Sigmoid colon (tissue), 6 donors: ENCODE measurements at regions not wholly inside any gene's neighbourhood (a gene's known extent, or its start where the extent isn't known, plus 50 kb on each side); places are given as distances from the start of the nearest gene placed in this dataset.

Source experiments
- DNase-seq: peaks from one replicate; pipeline ENCODE4 v3.0.0-alpha.2; 2019
- H3K27ac ChIP-seq, 4 donors: fragments of 200-600 bp; sonication (generic); one replicate each; pipeline ENCODE4 v1.5.1; 2016 to 2019; ENCODE audit warnings: mild to moderate bottlenecking in 1 of 4
- H3K27me3 ChIP-seq, 3 donors: fragments of 200-600 bp; sonication (generic); one replicate each; pipeline ENCODE4 v1.5.1; 2019; ENCODE audit warnings: mild to moderate bottlenecking in 1 of 3
- H3K36me3 ChIP-seq, 4 donors: fragments of 200-600 bp; sonication (generic); one replicate each; pipeline ENCODE4 v1.5.1; 2016 to 2019
- H3K4me1 ChIP-seq, 4 donors: fragments of 200-600 bp; sonication (generic); one replicate each; pipeline ENCODE4 v1.5.1; 2017 to 2019
- H3K4me3 ChIP-seq, 4 donors: fragments of 200-600 bp; sonication (generic); one replicate each; pipeline ENCODE4 v1.5.1; 2017 to 2019; ENCODE audit warnings: mild to moderate bottlenecking in 2 of 4, moderate library complexity in 1 of 4
- H3K9me3 ChIP-seq, 4 donors: fragments of 200-600 bp in 3 of 4; sonication (generic) in 3 of 4; one replicate each; pipeline versions ENCODE4 v1.5.1 to v1.6.1; 2013 to 2019
- EP300 ChIP-seq, 4 donors: sonication (generic); formaldehyde crosslinking; IDR thresholded peaks; one replicate each; pipeline ENCODE4 v1.6.1; 2017; ENCODE audit warnings: antibody characterized with exemption in 4 of 4
- POLR2A ChIP-seq, 2 donors: fragments of 450-650 bp; IDR thresholded peaks; one replicate each; pipeline ENCODE4 v1.6.1; 2016; ENCODE audit warnings: antibody characterized with exemption in 2 of 2, mild to moderate bottlenecking in 2 of 2, moderate library complexity in 2 of 2
- POLR2AphosphoS5 ChIP-seq, 4 donors: sonication (generic); formaldehyde crosslinking; IDR thresholded peaks; one replicate each; pipeline ENCODE4 v1.6.1; 2017; ENCODE audit warnings: antibody characterized with exemption in 4 of 4
- WGBS, 2 donors: extraction: QIAGEN DNeasy Blood & Tissue Kit; methylation state at CpG; one replicate each; pipeline ENCODE4 v1.1.7; 2013; 5-methylcytosine and 5-hydroxymethylcytosine counted together
- intact Hi-C: fragments of 100-400 bp; cut with DNase I; formaldehyde crosslinking; loops from one replicate; pipeline ENCODE4 v1.15.1; 2023
- TF ChIP-seq, protein P1 (sequence below), 4 experiments: fragments of 450-650 bp in 3 of 4; fragments of 200-600 bp in 1 of 4; IDR thresholded peaks; one replicate each; pipeline ENCODE4 v1.5.1; 2016 to 2019; ENCODE audit warnings: antibody characterized with exemption in 4 of 4, mild to moderate bottlenecking in 3 of 4, moderate library complexity in 2 of 4
- donor health status: healthy with polysubstance abuse.
- donor health status: healthy.

GRCh38 chr11:76728227-76728626 is 54.9 kb upstream of the TSKU start:
- Histone ChIP-seq H3K9me3 (no peaks in the 10 kb centered on the region), H3K27ac (no peak overlapping the region), H3K4me1 (no peaks in the 10 kb centered on the region), H3K4me3 (no peak overlapping the region), H3K36me3 (no peaks in the 10 kb centered on the region), H3K27me3 (peaks cover 0 to 5% (median 0%) of the 10 kb centered on the region in 3 donors)
- TF ChIP-seq POLR2A (IDR thresholded peaks at IDR 0.05), result no peak
- TF ChIP-seq EP300 (IDR thresholded peaks at IDR 0.05), result no peak
- TF ChIP-seq POLR2AphosphoS5 (IDR thresholded peaks at IDR 0.05), result no peak
- TF ChIP-seq, protein P1, sequence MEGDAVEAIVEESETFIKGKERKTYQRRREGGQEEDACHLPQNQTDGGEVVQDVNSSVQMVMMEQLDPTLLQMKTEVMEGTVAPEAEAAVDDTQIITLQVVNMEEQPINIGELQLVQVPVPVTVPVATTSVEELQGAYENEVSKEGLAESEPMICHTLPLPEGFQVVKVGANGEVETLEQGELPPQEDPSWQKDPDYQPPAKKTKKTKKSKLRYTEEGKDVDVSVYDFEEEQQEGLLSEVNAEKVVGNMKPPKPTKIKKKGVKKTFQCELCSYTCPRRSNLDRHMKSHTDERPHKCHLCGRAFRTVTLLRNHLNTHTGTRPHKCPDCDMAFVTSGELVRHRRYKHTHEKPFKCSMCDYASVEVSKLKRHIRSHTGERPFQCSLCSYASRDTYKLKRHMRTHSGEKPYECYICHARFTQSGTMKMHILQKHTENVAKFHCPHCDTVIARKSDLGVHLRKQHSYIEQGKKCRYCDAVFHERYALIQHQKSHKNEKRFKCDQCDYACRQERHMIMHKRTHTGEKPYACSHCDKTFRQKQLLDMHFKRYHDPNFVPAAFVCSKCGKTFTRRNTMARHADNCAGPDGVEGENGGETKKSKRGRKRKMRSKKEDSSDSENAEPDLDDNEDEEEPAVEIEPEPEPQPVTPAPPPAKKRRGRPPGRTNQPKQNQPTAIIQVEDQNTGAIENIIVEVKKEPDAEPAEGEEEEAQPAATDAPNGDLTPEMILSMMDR (IDR thresholded peaks at IDR 0.05), result no peak
- 93 to 98% methylated on average over 1 of the region's 1 CpG for WGBS, 2 donors
- intact Hi-C loops, result loop anchor here (2.0 kb wide), 1 partner anchor 189 kb away; no protein-coding TSS in a partner anchor
- no peak for DNase-seq

- Histone ChIP-seq H3K9me3 (no peaks in the 10 kb centered on the region), H3K36me3 (no peaks in the 10 kb centered on the region), H3K4me1 (no peaks in the 10 kb centered on the region), H3K4me3 (no peak overlapping the region), H3K27ac (no peak overlapping the region), H3K27me3 (peaks cover 0 to 4% (median 0%) of the 10 kb centered on the region in 3 donors)
- intact Hi-C loops, result loop anchor here (2.0 kb wide), 1 partner anchor 188 kb away; no protein-coding TSS in a partner anchor
- 87 to 91% methylated on average over 1 of the region's 1 CpG for WGBS, 2 donors
- TF ChIP-seq POLR2AphosphoS5 (IDR thresholded peaks at IDR 0.05), result no peak
- no peak for TF ChIP-seq POLR2A (IDR thresholded peaks at IDR 0.05)
- TF ChIP-seq EP300 (IDR thresholded peaks at IDR 0.05), result no peak
- TF ChIP-seq, protein P1 (IDR thresholded peaks at IDR 0.05), result no peak
- DNase-seq, result no peak
These were observed 54.4 kb upstream of the TSKU start for GRCh38 chr11:76728778-76729177.

DNA sequence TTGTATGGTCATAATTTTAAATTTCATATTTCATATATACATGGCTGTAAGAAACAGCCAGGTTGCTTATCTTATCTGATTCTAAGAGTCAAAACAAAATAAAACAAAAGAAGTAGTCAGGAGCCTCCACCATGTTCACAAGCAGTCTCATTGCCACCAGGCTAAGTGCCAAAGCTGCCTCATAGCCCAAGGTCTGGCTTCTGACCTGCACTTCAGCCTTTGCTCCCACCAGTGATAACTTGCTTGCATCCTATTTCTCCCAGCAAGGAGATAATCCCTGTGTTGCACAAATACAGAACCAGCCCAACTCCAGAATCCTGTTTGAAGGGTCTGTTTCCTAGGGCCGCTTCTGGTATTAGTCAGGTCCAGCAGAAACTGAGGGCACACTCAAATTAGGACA is 53.9 kb upstream of the TSKU start:
- DNase-seq, result peak; percentile 15
- H3K27ac ChIP-seq, result no peak overlapping the region
- intact Hi-C loops, result loop anchor here (2.0 kb wide), 1 partner anchor 188 kb away; no protein-coding TSS in a partner anchor
- TF ChIP-seq, protein P1 (IDR thresholded peaks at IDR 0.05), result no peak
- TF ChIP-seq POLR2A (IDR thresholded peaks at IDR 0.05) (no peak), POLR2AphosphoS5 (IDR thresholded peaks at IDR 0.05) (no peak), EP300 (IDR thresholded peaks at IDR 0.05) (no peak)
- no peaks in the 10 kb centered on the region for H3K27me3 ChIP-seq
- H3K36me3 ChIP-seq, result no peaks in the 10 kb centered on the region
- WGBS, 2 donors, result 91 to 95% methylated on average over 1 of the region's 1 CpG
- no peaks in the 10 kb centered on the region for H3K9me3 ChIP-seq
- no peak overlapping the region for H3K4me3 ChIP-seq
- H3K4me1 ChIP-seq, result no peaks in the 10 kb centered on the region

GRCh38 chr11:76730887-76731565 is 52.1 kb upstream of the TSKU start:
- intact Hi-C loops, result no loop called here
- H3K36me3 ChIP-seq, result no peaks in the 10 kb centered on the region
- no peaks in the 10 kb centered on the region for H3K27me3 ChIP-seq
- no peak overlapping the region for H3K4me3 ChIP-seq
- DNase-seq, result peak; percentile 34
- no peak overlapping the region for H3K27ac ChIP-seq
- TF ChIP-seq POLR2A (IDR thresholded peaks at IDR 0.05), result no peak
- no peak for TF ChIP-seq POLR2AphosphoS5 (IDR thresholded peaks at IDR 0.05)
- TF ChIP-seq, protein P1 (IDR thresholded peaks at IDR 0.05), result no peak
- TF ChIP-seq EP300 (IDR thresholded peaks at IDR 0.05), result no peak
- no peaks in the 10 kb centered on the region for H3K9me3 ChIP-seq
- WGBS, 2 donors, result 75 to 76% methylated on average over 6 of the region's 6 CpGs
- H3K4me1 ChIP-seq, result no peaks in the 10 kb centered on the region
